HT1080 (cell line): ENCODE measurements at regions not wholly inside any gene's neighbourhood (a gene's known extent, or its start where the extent isn't known, plus 50 kb on each side); places are given as distances from the start of the nearest gene placed in this dataset.
"Not testable (repeated sequence)": the region's sequence is repeated elsewhere in the genome, so short reads cannot be mapped to it uniquely, and the experiment has no call there.

Source experiments
- DNase-seq: peaks from one replicate; pipeline ENCODE4 v3.0.0-alpha.2; 2015; ENCODE audit warnings: low read depth

GRCh38 chr3:187850258-187850921 lies 105.1 kb upstream of the BCL6 start:
- DNase-seq, result no peak

DNA sequence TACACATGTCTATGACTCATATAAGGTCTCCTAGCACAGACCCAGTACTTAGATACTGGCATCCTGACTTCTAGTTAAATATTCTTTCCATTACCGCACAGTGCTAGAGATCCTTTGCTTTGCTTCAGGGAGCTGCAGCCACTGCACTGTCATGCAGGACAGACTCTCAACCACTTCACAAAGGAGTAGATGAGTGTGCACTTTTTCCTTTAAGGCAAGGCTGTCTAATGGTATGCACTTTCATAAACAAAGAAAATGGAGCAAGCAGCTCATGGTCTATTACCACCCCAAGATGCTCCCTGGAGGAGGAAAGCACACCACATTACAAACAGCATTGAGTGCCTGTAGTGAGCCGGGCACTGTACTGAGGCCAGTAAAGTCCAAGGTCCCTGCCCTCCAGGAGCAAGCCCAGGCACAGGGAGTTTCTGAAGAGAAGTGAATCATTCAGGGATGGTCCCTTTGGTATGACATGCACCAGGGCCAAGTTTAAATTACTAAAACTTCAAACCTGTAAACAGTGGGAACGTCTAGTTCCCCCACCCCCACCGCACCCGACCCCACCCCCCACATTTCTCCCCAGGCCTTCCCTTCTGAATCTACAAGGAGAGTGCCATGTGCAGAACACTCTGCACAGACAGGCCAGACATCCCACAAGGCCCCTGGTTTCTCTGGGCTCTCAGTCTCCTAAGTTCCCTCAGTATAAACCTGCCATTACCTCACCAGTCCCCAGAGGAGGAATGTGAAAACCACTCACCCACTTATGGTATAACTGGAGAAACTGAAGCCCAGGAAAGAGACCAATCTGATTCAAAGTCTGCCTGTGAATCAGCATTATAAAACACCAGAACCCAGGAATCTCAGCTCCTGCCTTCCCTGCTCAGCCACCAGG lies 107.8 kb upstream of the BCL6 start:
- no peak for DNase-seq

GRCh38 chr3:187855131-187855530 lies 109.9 kb upstream of the BCL6 start:
- DNase-seq, result no peak

GRCh38 chr3:187856555-187856954 lies 111.3 kb upstream of the BCL6 start:
- no peak for DNase-seq

- DNase-seq, result no peak
Measured at GRCh38 chr3:187858041-187858440, 112.8 kb upstream of the BCL6 start.

GRCh38 chr3:187858711-187859110 lies 113.4 kb upstream of the BCL6 start:
- DNase-seq, result no peak

- DNase-seq, result not testable (repeated sequence)
Measured at GRCh38 chr3:187862701-187863277, 117.5 kb upstream of the BCL6 start.

GRCh38 chr3:187870360-187871203 lies 125.3 kb upstream of the BCL6 start:
- DNase-seq, result no peak

GRCh38 chr3:187871204-187871591 lies 125.9 kb upstream of the BCL6 start:
- DNase-seq, result no peak

DNA sequence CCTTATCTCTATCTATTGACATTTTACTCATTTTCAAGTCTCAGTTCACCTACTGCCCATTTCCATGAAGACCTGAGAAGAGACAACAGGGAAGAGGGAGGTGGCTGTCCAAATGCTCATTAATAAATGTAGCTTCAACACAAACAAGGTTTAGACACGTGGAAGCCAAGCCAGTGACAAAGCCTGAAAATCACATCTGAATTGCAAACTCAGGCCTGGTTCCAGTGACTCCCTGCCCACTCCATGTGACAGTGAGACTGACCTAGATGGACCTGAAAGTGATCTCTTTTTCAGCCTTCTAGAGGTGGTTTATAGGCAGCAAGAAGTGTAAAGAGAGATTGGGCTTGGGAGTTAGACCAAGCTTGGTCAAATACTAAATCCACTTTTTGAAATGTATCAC lies 126.6 kb upstream of the BCL6 start:
- no peak for DNase-seq

DNA sequence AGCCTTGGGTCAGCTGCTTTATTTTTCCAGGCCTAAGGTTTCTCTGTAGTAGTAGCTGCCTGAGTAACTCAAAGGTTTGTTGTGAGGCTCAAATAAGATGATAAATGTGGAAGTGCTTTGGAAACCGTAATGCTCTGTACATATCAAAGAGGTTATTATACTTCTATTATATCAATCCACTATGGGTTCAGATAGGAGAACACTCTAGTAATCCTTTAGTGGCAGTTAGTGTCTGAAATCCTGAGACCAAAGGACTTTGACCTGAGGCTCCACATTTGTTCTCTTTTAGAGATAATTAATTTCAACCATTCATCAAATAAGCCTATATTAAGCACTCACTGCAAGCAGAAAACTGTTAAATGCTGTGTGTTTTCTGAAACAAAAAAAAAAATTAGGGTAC lies 128.6 kb upstream of the BCL6 start:
- DNase-seq, result no peak

- DNase-seq, result no peak
Measured at GRCh38 chr3:187875863-187876262, 130.6 kb upstream of the BCL6 start.

- DNase-seq, result peak; percentile 75
Measured at GRCh38 chr3:187878772-187879518, 133.7 kb upstream of the BCL6 start.

DNA sequence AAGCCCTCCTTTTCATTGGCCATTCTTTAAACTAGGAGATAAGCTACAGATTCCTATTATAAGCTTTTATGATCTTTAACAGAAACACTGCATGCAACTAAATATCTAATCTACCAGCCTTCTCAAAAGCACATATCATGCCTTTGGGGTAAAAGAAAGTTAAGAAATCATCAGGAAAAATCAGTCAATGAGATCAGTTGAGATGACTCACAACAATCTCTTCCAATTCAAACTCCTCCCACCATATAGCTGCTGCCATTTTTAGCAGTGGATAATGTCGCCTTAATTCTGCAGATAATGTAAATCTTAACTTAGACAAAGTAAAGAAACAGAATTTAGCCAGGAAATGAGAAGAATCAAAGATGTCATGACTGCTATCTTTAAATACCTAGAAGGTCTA lies 135.2 kb upstream of the BCL6 start:
- peak; percentile 35 for DNase-seq

GRCh38 chr3:187880851-187881250 lies 135.6 kb upstream of the BCL6 start:
- no peak for DNase-seq

DNA sequence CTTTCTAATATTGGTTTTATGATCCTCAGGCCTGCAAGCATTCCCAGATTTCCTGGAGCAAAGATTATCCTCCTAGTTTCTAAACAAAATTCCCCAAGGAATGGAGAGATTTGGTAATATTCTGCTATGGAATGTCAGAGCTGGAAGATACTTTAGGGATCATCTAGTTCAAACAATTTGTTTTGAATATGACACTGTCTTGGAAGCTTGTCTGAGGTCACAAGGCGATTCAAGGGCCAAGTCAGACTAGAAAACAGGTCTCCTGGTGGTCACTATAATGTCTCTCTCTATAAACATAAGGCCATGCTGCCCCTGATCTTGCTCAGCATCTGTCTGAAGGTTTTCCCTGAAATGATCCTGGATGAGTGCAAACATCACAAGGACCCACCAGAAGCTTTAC lies 143.4 kb upstream of the BCL6 start:
- DNase-seq, result no peak

- no peak for DNase-seq
Measured at GRCh38 chr3:187889106-187889505, 143.8 kb upstream of the BCL6 start.

DNA sequence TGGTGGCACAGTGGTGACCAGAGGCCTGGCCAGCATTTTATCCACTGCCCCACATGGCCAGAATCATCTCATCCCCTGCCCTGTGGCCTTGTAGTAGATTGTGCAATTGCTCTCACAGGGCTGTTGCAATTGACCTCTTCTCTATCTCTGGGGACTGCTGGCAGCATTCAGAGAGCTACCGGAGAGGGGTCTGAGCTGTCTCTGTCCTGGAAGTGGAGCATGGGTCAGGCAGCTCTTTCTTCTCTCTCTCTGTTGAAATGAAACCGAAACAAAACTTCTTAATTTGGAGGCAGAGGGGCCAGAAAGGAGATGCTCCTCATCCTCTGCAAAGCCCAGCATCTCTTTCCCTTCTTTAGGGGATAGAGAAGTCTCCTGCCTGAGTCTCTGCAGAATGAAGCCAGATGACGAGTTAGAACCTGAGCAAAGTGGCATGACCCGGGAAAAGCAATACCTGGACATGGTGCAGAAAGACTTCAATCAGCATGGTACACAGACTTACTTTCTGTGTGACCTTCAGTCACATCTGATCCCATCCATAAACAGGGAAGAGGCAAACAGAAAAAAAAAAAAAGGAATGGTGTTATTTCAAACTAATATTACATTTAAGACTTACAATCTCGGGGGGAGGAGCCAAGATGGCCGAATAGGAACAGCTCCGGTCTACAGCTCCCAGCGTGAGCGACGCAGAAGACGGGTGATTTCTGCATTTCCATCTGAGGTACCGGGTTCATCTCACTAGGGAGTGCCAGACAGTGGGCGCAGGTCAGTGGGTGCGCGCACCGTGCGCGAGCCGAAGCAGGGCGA lies 144.5 kb upstream of the BCL6 start:
- no peak for DNase-seq

GRCh38 chr3:187890405-187890752 lies 145.1 kb upstream of the BCL6 start:
- DNase-seq, result not testable (repeated sequence)

DNA sequence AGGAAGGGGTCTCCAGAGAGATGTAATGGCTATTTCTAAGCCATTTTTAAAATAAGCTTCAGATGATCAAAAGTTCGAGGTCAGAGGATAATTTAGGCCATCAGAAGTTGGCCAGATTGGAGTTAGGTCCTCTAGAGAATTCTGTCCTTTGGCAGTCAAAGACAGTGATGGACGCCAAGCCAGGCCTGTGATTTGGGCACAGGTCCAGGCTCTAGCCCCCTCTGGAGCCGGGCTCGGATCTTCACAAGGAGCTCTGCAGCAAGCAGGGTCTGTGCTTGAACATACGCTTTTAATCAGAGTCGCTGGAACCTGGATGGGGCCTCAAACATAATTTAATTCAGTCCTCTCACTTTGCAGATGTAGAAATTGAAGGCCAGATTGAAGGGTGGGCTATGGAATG lies 151.4 kb upstream of the BCL6 start:
- DNase-seq, result no peak
